Raji (cell line): ENCODE measurements at regions not wholly inside any gene's neighbourhood (a gene's known extent, or its start where the extent isn't known, plus 50 kb on each side); places are given as distances from the start of the nearest gene placed in this dataset.

Source experiments
- POLR2A ChIP-seq: IDR thresholded peaks from 2 replicates; pipeline ENCODE4 v1.6.1; 2011; ENCODE audit warnings: low read depth, low read length, control low read depth; ENCODE audit not compliant: insufficient read depth

DNA sequence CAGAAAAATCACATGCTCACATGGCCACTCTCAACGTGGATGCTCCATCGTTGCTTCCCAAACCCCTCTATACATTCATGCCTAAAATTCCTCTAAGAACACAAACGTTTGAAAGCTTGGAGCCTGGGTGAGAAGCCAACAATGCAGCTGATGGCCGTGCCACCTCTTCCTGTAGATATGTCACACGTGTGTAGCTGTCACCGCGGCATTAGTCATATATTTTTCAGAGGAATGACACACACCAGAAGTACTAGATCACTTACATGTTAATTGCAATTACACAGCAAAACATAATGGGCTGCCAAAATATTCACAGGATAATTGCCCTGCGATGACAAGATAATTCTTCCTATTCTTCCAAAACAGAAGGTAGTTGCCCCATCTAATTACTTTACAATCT, 112.7 kb upstream of the BACE2 start:
- TF ChIP-seq POLR2A: no peak

GRCh38 chr21:41059871-41060270, 108.1 kb upstream of the BACE2 start:
- no peak for TF ChIP-seq POLR2A

- TF ChIP-seq POLR2A: no peak
These were observed 106.3 kb upstream of the BACE2 start for GRCh38 chr21:41061701-41062100.

- no peak for TF ChIP-seq POLR2A
These were observed 103.6 kb upstream of the BACE2 start for GRCh38 chr21:41064334-41064791.

GRCh38 chr21:41064951-41065350, 103.0 kb upstream of the BACE2 start:
- no peak for TF ChIP-seq POLR2A

DNA sequence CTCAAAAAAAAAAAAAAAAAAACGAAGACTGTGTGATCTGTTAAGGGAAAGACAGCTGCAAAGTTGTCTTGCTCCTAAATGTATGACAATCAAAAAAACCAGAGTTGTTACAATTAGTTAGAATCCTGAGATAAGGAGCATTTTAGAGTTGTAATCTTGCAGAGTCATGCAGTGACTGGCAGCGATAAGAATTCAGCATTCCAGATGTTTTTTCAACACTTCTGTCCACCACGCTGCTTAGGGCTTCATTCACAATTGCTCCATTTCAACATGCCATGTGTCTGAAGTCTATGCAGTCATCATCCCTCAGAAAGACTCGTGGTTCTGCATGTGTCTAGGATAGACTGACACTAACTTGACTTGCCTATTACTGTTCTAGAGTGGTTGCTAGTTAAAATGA, 102.4 kb upstream of the BACE2 start:
- no peak for TF ChIP-seq POLR2A

DNA sequence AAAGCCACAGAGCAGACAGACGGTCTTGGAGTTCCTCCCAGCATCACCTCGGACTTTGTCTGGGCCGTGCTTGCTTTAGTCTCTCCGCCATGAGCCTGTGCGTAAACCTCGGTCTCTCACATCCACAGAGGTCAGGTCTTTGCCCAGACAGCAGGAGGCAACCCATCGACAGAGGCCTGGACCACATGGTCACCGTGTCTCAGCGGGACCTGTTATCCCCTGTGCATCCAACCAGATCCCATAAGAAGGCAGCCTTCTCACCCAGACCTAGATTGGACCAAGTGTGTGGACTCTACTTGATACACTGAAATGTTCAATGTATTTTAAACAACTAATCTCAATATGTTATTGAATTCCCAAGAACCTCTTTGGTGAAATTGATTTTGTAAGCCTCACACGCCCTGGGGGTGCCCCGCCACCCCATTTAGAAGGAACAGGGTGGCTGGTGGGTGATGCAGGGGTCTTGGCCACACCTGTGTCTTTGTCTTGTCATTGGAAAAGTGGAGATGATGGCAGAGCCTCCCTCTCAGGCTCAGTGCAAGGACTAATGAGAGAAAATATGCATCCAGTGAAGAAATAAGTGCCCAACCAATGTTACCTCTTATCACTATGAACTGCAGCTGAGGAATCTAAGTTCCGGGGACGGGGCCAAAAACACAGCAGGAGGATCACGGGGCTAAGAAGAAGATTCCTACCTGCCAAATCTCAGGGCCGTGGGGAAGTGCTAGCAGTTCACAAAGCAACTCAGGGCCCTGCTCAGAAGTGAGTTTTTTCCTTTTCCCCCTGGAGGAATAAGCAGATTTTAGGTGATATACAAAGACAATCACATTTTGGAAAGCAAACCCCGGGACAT, 101.6 kb upstream of the BACE2 start:
- no peak for TF ChIP-seq POLR2A

- no peak for TF ChIP-seq POLR2A
These were observed 100.3 kb upstream of the BACE2 start for GRCh38 chr21:41067709-41068108.

- no peak for TF ChIP-seq POLR2A
These were observed 99.5 kb upstream of the BACE2 start for GRCh38 chr21:41068496-41068895.

DNA sequence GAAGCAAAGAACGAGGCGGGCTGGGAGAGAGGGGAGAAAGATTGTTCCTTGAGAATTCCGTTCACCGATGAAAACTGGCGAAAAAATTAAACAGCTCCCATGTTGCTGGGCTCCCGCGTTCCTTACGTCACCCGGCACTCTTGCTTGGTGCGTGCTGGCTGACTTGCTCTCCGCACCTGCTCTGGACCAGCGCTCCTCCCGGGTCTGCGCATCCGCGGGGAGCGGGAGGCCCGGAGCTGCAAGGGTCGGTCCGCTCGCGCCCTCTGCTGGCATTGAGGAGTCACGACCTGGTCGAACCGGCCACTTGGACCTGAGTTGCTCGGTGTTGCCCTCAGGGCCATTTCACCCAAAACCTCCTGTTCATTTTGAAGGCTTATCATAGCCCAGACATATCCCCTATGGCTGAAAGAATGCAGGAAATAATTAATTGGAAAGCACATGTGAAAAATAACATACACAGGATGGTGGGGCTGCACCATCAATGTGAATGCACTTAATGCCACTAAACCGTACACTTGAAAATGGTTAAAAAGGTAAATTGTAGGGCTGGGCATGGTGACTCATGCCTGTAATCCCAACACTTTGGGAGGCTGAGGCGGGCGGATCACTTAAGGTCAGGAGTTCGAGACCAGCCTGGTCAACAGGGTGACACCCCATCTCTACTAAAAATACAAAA, 98.9 kb upstream of the BACE2 start:
- TF ChIP-seq POLR2A: peak; percentile 27; the same call in 1 of the 2 replicates

DNA sequence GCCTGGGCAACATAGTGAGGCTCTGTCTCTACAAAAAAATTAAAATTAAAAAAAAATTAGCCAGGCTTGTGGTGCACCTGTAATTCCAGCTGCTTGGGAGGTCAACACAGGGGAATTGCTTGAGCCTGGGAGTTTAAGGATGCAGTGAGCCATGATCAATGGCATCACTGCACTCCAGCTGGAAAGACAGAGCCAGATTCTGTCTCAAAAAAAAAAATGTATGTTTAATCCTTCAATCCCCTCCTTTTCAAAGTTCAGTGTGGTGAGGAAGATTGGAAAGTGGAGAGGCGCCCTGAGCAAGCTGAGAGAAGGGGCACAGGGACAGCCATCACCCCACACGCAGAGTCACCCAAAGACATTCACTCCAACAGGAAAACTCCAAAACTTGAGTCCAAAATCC, 97.7 kb upstream of the BACE2 start:
- TF ChIP-seq POLR2A: no peak

GRCh38 chr21:41071258-41072171, 96.4 kb upstream of the BACE2 start:
- no peak for TF ChIP-seq POLR2A

DNA sequence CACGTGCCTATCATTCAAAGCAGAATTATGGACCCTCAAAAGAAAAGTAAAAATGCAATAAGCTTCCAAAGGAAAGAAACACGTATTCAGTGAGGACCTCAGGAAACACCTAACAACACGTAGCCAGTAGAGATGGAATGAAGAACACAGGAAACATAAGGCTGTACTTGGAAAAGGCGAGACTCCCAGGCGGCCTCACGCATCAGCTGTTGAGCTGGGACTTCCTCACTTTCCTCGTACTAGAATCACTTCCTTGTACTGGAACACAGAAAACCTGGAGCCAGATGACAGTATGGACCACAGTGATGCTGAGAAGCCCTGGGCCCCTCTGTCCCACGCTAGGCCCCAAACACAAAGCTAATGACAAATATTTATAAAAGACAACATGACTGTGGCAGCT, 94.4 kb upstream of the BACE2 start:
- TF ChIP-seq POLR2A: no peak

DNA sequence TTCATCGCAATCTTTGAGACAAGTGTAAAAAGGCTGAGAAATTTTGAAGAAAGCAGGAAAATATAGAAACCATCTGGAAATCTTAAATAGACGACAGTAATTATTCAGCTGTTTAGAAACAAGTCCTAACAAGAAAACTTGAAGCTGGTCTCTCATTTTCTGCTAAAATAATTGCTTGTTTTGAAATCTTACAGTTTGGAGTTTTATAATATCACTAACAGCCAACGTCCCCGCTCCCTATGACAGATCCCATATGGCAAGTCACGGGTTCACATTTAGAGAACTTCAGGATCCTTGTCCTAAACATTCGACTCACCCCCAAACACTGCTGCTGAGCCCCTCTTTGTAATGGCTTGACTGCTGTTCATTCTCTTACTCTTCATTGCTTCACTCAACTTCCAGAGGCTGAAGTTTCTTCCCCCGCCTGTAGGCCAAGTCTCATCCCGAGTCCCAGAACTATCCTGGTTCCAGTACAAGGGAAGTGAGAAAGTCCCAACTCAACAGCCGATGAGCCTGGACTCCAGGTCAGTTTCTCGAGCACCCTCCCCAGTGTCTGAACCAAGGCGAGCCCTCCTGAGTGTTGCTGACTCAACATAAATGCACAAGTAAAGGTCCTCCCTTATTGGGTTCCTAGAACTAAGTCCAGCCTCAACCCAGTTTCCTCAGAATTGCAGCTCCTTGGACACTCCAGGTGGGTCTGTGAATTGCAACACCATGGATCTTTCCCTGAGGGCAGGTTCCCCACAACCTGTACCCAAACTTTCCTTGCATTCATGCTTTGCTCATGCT, 93.4 kb upstream of the BACE2 start:
- TF ChIP-seq POLR2A: no peak
